Karpas-422 (cell line): ENCODE measurements at regions not wholly inside any gene's neighbourhood (a gene's known extent, or its start where the extent isn't known, plus 50 kb on each side); places are given as distances from the start of the nearest gene placed in this dataset.

ENCODE experiments used
- DNase-seq: peaks from one replicate; pipeline ENCODE4 v3.0.0-alpha.2; 2015
- H2AFZ ChIP-seq: fragments of 200-600 bp; sonication (generic); 2 replicates; pipeline ENCODE4 v1.6.1; 2014; ENCODE audit warnings: antibody characterized with exemption, low read length, mixed read lengths
- H3K27ac ChIP-seq: fragments of 200-600 bp; sonication (generic); 2 replicates; pipeline ENCODE4 v1.5.1; 2014; ENCODE audit warnings: mild to moderate bottlenecking, low read length, moderate library complexity
- H3K27me3 ChIP-seq: fragments of 200-600 bp; sonication (generic); 2 replicates; pipeline ENCODE4 v1.6.1; 2014; ENCODE audit warnings: low read length, mixed read lengths
- H3K36me3 ChIP-seq: fragments of 200-600 bp; sonication (generic); 2 replicates; pipeline ENCODE4 v1.6.1; 2014; ENCODE audit warnings: low read length, mixed read lengths; ENCODE audit not compliant: insufficient read depth
- H3K4me1 ChIP-seq: fragments of 200-600 bp; sonication (generic); 2 replicates; pipeline ENCODE4 v1.6.1; 2014; ENCODE audit warnings: mild to moderate bottlenecking, low read length, mixed read lengths
- H3K4me2 ChIP-seq: fragments of 200-600 bp; sonication (generic); 2 replicates; pipeline ENCODE4 v1.6.1; 2014; ENCODE audit warnings: low read length, low read depth, mild to moderate bottlenecking; ENCODE audit not compliant: poor library complexity, severe bottlenecking
- H3K4me3 ChIP-seq: fragments of 200-600 bp; sonication (generic); 2 replicates; pipeline ENCODE4 v1.5.1; 2014; ENCODE audit warnings: mild to moderate bottlenecking, antibody characterized with exemption, low read length, mixed read lengths
- H3K79me2 ChIP-seq: fragments of 200-600 bp; sonication (generic); 2 replicates; pipeline ENCODE4 v1.6.1; 2014; ENCODE audit warnings: mild to moderate bottlenecking, low read length, mixed read lengths
- H3K9ac ChIP-seq: fragments of 200-600 bp; sonication (generic); 2 replicates; pipeline ENCODE4 v1.6.0; 2014; ENCODE audit warnings: low read length
- H3K9me2 ChIP-seq: fragments of 200-600 bp; sonication (generic), shearing (Covaris generic); replicated peaks from 2 replicates; pipeline ENCODE4 v1.6.0; 2014; ENCODE audit warnings: mild to moderate bottlenecking, low read length, moderate library complexity; ENCODE audit not compliant: insufficient read depth
- H3K9me3 ChIP-seq: fragments of 300-700, 200-600 bp; sonication (generic); 2 replicates; pipeline ENCODE4 v1.6.1; 2014; ENCODE audit warnings: low read length, mixed read lengths
- H4K20me1 ChIP-seq: fragments of 200-600 bp; sonication (generic); 2 replicates; pipeline ENCODE4 v1.6.1; 2014; ENCODE audit warnings: mild to moderate bottlenecking, antibody characterized with exemption, low read length, low read depth; ENCODE audit not compliant: insufficient read depth

DNA sequence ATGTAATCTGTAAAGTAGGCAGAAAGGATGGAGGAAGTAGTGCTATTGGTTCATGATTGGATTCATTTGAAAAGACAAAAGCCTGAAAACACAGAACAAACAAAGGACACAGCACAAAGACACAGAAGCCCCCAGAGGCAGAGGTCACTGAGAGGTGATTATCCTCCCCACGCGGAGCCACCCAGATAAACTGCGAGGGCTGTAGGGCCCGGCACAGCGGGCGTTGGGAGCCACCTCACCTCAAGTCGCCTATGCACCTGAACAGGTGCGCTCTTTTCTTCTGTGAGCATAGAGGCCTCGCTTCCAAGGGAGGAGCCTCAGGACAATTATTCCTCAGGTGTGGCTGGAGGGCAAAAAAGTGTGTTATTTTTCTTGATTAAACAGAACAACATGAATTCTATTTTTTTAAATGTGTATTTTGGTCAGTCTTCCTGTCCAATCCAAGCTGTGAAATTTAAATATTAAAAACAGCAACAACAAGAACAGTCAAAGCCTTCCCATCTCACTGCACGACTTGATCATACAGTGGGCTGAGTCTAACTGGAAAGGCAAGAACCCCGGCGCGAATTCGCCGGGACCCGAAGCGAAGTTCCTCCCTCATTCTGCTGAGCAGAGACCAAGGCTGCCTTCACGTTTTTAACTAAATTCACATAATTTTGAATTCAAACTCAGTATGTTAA is 205.3 kb downstream of the THBS2 start:
- DNase-seq = no peak
- no peak overlapping the region for H3K4me2 ChIP-seq
- H3K9ac ChIP-seq = no peak overlapping the region
- H3K27me3 ChIP-seq = no peaks in the 10 kb centered on the region
- no peaks in the 10 kb centered on the region for H4K20me1 ChIP-seq
- no peaks in the 10 kb centered on the region for H3K79me2 ChIP-seq
- H3K4me1 ChIP-seq = peaks cover 9% of the 10 kb centered on the region; the same call in 1 of the 2 replicates
- H3K27ac ChIP-seq = no peak overlapping the region
- no peaks in the 10 kb centered on the region for H3K9me2 ChIP-seq
- no peak overlapping the region for H3K4me3 ChIP-seq
- H2AFZ ChIP-seq = no peak overlapping the region
- no peaks in the 10 kb centered on the region for H3K36me3 ChIP-seq
- H3K9me3 ChIP-seq = no peaks in the 10 kb centered on the region

DNA sequence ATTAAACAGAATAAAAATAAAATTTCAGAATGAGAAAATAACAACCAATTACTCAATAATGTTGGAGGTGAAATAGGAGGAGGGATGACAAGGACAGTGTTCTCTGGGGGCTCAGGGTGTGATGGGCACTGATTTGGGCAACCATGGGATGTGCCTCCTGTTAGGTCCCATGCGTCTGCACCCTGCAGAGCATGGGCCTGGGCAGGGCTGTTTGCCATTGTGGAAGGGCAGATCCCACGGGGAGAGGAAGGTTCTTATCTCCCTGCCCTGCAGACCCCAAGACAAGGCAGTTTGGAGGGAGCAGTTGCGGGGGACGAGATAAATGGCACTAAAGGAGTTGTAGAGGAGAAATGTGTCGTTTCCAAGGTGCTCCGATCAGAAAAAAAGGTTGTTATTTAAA is 206.3 kb downstream of the THBS2 start:
- Histone ChIP-seq H3K9ac (no peak overlapping the region), H3K79me2 (no peaks in the 10 kb centered on the region), H3K4me1 (peaks cover 9% of the 10 kb centered on the region; the same call in 1 of the 2 replicates), H2AFZ (no peak overlapping the region), H3K36me3 (no peaks in the 10 kb centered on the region), H3K9me3 (no peaks in the 10 kb centered on the region), H3K4me3 (no peak overlapping the region), H3K4me2 (no peak overlapping the region), H3K9me2 (no peaks in the 10 kb centered on the region), H4K20me1 (no peaks in the 10 kb centered on the region), H3K27me3 (no peaks in the 10 kb centered on the region), H3K27ac (no peak overlapping the region)
- DNase-seq = no peak

DNA sequence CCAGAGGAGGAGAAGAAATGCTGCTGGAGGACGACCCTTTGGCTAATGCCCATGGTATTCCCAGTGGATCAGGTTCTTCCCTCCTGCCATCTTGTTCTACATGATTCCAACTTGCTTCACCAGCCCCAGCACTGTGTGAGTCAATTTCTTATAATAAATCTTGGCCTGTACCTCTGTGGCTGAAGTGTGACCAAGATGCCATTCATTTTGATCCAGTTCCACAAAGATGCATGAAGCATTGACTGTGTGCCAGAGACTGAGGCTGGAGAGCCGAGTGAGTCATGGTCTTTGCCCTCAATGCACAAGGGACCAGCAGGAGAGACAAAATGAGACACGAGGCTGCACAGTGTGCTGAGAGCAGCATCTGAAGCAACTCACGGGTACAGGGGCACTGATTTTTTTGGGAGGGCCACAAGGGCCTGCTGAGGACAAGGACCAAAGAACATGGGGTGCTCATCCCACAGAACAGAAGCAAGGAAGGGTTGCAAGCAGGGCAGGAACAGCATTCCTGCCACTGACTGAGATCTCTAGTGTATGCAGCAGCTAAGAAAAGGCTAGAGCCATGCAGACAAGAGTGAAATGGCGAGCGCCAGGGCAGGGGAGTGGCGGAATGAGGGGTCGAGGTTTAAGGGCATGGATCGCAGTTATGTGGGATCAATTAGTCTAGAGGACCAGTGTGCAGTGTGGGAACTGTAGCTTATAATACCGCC is 207.0 kb downstream of the THBS2 start:
- no peaks in the 10 kb centered on the region for H3K79me2 ChIP-seq

DNA sequence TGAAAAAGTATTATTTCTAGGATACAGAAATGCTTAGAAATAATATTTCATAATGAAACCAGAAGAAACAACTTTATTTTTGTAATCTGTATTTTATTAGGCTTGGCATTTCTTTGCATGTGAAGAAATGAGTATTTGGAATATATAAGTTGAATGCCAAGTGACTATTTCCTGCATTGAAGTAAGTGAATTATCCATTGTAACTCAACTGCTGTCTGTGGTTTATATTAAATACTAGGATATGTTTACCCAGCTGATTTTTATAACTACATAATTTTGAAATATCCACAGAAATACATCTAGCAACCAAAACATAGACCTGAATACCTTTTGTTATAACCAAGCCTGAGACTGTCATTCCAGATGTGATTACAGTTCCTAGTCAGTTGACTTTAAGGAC is 207.6 kb downstream of the THBS2 start:
- Histone ChIP-seq H3K9me2 (no peaks in the 10 kb centered on the region), H3K36me3 (no peaks in the 10 kb centered on the region), H3K4me3 (no peak overlapping the region), H3K9me3 (no peaks in the 10 kb centered on the region), H3K79me2 (no peaks in the 10 kb centered on the region), H4K20me1 (no peaks in the 10 kb centered on the region), H2AFZ (no peak overlapping the region), H3K4me2 (no peak overlapping the region), H3K9ac (no peak overlapping the region), H3K4me1 (0 out of 2 replicates have a peak, but pooled peaks cover 5% of the 10 kb centered on the region), H3K27ac (no peak overlapping the region), H3K27me3 (no peaks in the 10 kb centered on the region)
- no peak for DNase-seq

More for the DNA sequence above, 207.0 kb downstream of the THBS2 start:
- Histone ChIP-seq H3K9ac (no peak overlapping the region), H3K36me3 (no peaks in the 10 kb centered on the region), H3K4me1 (peaks cover 6% of the 10 kb centered on the region; the same call in 1 of the 2 replicates), H3K27ac (no peak overlapping the region), H2AFZ (no peak overlapping the region), H4K20me1 (no peaks in the 10 kb centered on the region), H3K4me2 (no peak overlapping the region), H3K9me2 (no peaks in the 10 kb centered on the region), H3K9me3 (no peaks in the 10 kb centered on the region), H3K4me3 (no peak overlapping the region), H3K27me3 (no peaks in the 10 kb centered on the region)
- no peak for DNase-seq

DNA sequence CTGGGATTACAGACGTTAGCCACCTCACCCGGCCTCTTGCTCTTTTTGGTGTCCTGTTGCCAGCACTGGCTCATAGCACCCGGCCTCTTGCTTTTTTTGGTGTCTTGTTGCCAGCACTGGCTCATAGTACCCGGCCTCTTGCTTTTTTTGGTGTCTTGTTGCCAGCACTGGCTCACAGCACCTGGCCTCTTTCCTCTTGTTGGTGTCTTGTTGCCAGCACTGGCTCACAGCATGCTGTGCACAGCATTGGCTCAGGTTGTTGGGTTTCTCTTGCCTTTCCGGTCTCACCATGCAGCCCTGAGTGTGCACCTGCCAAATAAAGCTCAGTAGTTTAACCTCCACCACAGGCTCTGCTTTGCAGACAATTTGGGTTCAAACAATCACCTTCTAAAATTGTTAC is 208.2 kb downstream of the THBS2 start:
- H3K27me3 ChIP-seq = no peaks in the 10 kb centered on the region
- no peak overlapping the region for H3K9ac ChIP-seq
- H2AFZ ChIP-seq = no peak overlapping the region
- no peak overlapping the region for H3K4me3 ChIP-seq
- DNase-seq = no peak
- H4K20me1 ChIP-seq = no peaks in the 10 kb centered on the region
- no peaks in the 10 kb centered on the region for H3K36me3 ChIP-seq
- H3K79me2 ChIP-seq = no peaks in the 10 kb centered on the region
- H3K9me3 ChIP-seq = no peaks in the 10 kb centered on the region
- H3K4me2 ChIP-seq = no peak overlapping the region
- no peak overlapping the region for H3K27ac ChIP-seq
- H3K9me2 ChIP-seq = no peaks in the 10 kb centered on the region
- 0 out of 2 replicates have a peak, but pooled peaks cover 5% of the 10 kb centered on the region for H3K4me1 ChIP-seq

DNA sequence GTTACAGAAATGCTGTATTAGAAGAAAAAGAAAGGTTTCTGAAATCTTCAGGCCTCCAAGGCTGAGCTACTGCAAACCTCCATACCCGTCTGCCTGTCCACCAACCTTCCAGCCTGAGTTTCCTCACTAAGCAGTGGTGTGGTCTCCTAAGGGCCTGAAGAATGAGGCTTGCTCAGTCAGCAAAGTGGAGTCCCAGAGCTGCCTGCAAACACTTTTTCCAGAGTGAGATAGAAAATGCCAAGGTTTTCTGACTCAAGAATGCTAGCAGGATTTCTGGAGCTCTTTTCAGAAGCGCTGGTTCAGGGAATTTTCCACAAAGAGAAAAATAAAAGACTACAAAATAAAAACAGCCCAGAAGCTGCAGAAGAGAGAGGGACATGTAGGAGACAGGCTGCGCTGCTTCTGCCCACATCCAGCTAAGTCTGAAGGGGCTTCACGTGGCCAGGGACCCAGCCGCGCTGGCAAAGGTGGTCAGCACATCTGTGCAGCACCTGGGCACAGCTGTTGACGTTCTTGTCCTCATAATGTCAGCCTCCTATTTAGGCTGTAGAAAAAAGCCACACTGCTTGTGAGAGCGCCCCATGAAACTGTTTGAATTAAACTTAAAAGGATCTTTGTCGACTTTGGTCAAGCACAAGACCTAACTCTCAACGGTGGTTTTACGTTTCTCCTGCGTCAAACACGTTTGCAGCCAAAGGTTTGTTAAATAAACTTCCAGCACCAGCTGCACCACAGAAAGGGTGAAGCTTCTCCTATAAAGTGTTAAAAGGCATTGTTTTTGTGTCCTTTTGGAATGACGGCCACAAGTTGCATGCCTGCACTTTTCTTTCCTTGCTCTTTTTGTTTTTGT is 209.0 kb downstream of the THBS2 start:
- Histone ChIP-seq H3K4me1 (0 out of 2 replicates have a peak, but pooled peaks cover 5% of the 10 kb centered on the region), H4K20me1 (no peaks in the 10 kb centered on the region), H3K27ac (no peak overlapping the region), H3K36me3 (no peaks in the 10 kb centered on the region), H3K9me2 (no peaks in the 10 kb centered on the region), H3K9ac (no peak overlapping the region), H3K79me2 (no peaks in the 10 kb centered on the region), H3K9me3 (no peaks in the 10 kb centered on the region), H3K4me2 (no peak overlapping the region), H3K27me3 (no peaks in the 10 kb centered on the region), H3K4me3 (no peak overlapping the region), H2AFZ (no peak overlapping the region)
- DNase-seq = no peak

DNA sequence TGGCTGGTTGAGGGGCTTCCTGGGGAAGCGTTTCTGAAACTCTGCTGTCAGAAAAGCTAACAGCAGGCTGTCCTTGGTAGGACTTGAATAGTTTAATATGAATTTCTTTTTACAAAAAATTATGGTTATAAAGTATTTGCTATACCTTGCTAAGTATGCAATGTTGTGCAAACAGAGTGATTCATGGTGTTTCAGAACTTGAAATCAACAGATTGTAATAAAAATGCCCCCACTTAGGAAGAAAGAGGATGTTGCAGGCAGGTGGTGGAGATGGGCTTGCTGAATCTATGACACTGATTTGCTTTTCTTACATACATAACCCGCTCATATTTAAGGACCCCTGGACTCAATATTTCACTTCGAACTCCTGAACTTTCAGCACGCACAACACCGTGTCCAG is 211.6 kb downstream of the THBS2 start:
- Histone ChIP-seq H3K9me3 (no peaks in the 10 kb centered on the region), H3K9me2 (no peaks in the 10 kb centered on the region), H3K27me3 (no peaks in the 10 kb centered on the region), H3K4me3 (no peak overlapping the region), H3K4me1 (0 out of 2 replicates have a peak, but pooled peaks cover 5% of the 10 kb centered on the region), H2AFZ (no peak overlapping the region), H3K79me2 (no peaks in the 10 kb centered on the region), H3K36me3 (no peaks in the 10 kb centered on the region), H4K20me1 (no peaks in the 10 kb centered on the region), H3K9ac (no peak overlapping the region), H3K4me2 (no peak overlapping the region), H3K27ac (no peak overlapping the region)
- DNase-seq = peak; percentile 14

DNA sequence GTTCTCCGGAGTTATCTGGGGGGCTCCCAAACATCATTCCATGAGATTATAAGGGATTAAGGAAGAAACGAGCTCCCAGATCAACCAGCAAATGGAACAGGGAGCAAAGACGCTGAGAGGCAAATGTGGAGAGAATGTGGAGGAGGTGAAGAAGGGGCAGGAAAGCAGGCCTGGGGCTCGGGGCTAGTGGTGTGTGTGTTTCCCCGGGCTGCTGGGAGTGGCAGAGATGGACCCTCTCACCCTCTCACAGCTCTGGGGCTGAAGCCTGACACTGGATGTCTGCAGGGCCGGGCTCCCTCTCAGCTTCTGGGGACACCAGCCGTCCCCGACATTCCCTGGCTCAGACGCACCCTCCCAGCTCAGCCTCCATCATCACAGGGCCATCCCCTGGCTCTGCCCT is 212.6 kb downstream of the THBS2 start:
- no peak overlapping the region for H2AFZ ChIP-seq
- H3K27ac ChIP-seq = no peak overlapping the region
- no peak overlapping the region for H3K4me2 ChIP-seq
- H3K27me3 ChIP-seq = no peaks in the 10 kb centered on the region
- no peak overlapping the region for H3K9ac ChIP-seq
- H3K9me3 ChIP-seq = no peaks in the 10 kb centered on the region
- H3K4me3 ChIP-seq = no peak overlapping the region
- H3K36me3 ChIP-seq = no peaks in the 10 kb centered on the region
- H3K9me2 ChIP-seq = no peaks in the 10 kb centered on the region
- no peaks in the 10 kb centered on the region for H3K4me1 ChIP-seq
- H4K20me1 ChIP-seq = no peaks in the 10 kb centered on the region
- no peak for DNase-seq
- H3K79me2 ChIP-seq = no peaks in the 10 kb centered on the region
